Astrocyte of the spinal cord (primary cell): ENCODE measurements at regions not wholly inside any gene's neighbourhood (a gene's known extent, or its start where the extent isn't known, plus 50 kb on each side); places are given as distances from the start of the nearest gene placed in this dataset.

Source experiments
- DNase-seq: peaks from one replicate; pipeline ENCODE4 v3.0.0; 2011; ENCODE audit warnings: low read depth, low spot score
- H3K4me3 ChIP-seq: 2 replicates; pipeline ENCODE4 v1.5.1; 2011; ENCODE audit warnings: low read depth, mild to moderate bottlenecking, low read length, moderate library complexity
- in situ Hi-C: cut with HindIII; loops from 2 replicates; pipeline ENCODE4 v1.10.0; 2017; ENCODE audit warnings: low sequenced_read_pairs
- TF ChIP-seq, protein P1 (sequence below): IDR thresholded peaks from 2 replicates; pipeline ENCODE4 v1.5.1; 2012; ENCODE audit warnings: low read depth, mild to moderate bottlenecking, low read length, inconsistent platforms

DNA sequence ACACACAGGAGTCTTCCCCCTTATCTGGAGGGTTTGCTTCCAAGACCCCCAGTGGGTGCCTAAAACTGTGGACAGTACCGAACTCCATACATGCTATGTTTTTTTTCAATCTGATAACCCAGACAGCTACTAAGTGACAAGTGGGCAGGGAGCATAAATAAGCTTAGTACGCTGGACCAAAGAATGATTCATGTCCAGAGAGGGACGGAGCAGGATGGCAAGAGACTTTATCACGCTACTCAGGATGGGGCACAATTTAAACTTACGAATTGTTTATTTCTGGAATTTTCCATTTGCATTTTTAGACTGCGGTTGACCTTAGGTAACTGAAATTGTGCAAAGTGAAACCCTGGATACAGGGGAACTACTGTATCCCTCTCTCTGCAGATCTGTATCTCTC, 410.0 kb upstream of the MKI67 start:
- H3K4me3 ChIP-seq = no peak overlapping the region
- DNase-seq = no peak
- in situ Hi-C loops = no loop called here
- TF ChIP-seq, protein P1, sequence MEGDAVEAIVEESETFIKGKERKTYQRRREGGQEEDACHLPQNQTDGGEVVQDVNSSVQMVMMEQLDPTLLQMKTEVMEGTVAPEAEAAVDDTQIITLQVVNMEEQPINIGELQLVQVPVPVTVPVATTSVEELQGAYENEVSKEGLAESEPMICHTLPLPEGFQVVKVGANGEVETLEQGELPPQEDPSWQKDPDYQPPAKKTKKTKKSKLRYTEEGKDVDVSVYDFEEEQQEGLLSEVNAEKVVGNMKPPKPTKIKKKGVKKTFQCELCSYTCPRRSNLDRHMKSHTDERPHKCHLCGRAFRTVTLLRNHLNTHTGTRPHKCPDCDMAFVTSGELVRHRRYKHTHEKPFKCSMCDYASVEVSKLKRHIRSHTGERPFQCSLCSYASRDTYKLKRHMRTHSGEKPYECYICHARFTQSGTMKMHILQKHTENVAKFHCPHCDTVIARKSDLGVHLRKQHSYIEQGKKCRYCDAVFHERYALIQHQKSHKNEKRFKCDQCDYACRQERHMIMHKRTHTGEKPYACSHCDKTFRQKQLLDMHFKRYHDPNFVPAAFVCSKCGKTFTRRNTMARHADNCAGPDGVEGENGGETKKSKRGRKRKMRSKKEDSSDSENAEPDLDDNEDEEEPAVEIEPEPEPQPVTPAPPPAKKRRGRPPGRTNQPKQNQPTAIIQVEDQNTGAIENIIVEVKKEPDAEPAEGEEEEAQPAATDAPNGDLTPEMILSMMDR = no peak

DNA sequence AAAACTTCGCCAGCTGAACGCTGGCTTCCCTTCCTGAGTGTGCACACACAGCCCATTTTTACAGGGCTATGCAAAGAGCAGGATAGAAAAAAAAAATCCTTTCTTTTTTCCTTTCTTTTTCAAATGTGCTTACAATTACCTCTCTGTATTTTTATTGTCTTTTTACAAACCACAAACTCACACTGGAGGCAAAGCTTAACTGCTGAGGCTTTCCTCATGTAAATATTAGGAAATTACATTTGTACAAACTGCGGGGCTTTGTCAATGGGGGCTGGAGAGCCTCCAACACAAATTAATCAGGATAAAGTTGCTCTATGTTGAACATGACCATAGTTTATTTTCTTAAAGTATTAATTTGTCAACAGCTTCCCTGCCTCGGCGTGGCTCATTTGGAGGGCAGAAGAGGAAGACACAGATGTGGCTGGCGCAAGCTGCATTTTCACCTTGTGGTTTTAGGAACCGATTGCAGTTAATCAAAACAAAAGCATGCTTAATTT, 411.7 kb upstream of the MKI67 start:
- TF ChIP-seq, protein P1 = no peak
- H3K4me3 ChIP-seq = no peak overlapping the region
- in situ Hi-C loops = no loop called here
- no peak for DNase-seq

DNA sequence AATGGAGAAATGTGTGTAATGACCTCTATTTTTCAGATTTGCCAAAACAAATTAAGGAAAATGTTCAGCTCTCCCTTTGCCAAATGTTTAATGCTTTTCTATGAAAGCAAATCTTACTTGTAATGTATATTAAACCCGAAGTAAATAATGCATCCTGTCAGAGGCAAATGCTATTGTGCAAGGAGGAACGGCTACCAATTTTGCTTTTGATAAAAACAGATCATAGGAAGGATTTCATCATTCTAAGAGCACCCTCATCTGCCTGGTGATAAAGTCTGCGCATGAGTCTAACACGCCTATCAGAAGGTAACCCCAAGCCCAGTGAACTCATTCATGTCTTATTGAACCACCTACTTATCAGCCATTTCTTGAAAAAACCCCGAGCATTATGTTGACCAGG, 412.4 kb upstream of the MKI67 start:
- H3K4me3 ChIP-seq = no peak overlapping the region
- DNase-seq = no peak
- in situ Hi-C loops = no loop called here
- TF ChIP-seq, protein P1 = no peak

DNA sequence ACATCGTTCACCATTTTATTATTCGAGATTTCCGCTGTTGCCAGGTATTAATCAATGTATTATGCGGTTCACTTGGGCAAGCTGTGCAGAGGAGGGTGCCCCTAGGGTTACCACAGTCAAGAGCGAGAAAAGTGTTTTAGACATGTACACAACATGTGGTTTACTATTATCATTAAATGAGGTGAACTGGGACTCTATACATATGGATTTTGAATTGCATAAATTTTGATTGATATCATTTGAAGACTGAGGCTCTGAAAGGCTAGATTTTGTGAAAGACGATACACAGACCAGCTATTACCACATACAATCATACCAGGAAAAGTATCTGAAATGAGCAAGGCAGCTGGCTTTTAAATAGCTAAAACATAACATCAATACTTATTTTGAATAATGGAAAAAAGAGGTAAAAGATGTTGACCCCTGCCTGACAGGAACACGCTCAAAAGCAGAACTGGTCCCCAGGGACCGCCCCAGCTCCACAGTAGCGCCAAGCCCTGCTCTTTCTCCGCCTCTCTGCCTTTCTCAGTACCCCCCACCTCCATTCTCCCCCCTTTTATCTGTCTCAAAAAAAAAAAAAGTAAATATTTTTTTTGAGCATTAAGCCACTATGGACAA, 413.4 kb upstream of the MKI67 start:
- DNase-seq = no peak
- TF ChIP-seq, protein P1 = no peak
- in situ Hi-C loops = no loop called here
- no peak overlapping the region for H3K4me3 ChIP-seq

DNA sequence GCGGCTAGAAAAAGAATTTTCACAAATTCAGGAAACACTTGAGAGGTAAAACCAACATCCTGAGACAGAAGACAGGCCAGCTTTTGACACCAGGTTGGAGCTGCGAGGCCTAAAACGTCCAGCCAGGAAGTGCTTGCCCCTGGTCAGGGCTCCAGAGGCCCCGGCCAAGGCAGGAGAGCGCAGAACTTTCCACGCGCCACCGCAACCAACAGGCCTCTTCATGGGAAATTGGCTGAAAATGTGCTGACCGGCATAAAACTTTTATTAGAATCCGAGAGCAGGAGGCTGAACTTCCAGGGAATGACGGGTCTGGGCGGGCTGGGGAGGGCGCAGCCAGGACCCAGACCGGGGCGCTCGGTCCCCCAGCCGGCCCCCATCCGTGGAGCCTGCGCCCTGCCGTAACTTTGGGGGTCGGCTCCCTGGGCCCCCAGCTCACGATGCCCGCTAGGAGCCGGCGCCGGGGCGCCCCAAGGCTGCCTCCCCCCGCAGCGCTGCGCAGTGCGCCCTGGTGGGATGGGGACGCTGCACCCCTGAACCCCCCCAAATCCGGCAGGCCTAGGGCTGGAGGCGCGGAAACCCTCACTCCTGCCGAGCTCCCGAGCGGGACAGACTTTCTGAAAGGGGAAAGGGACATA, 414.0 kb upstream of the MKI67 start:
- TF ChIP-seq, protein P1 = no peak
- no peak for DNase-seq
- in situ Hi-C loops = no loop called here
- H3K4me3 ChIP-seq = no peak overlapping the region

DNA sequence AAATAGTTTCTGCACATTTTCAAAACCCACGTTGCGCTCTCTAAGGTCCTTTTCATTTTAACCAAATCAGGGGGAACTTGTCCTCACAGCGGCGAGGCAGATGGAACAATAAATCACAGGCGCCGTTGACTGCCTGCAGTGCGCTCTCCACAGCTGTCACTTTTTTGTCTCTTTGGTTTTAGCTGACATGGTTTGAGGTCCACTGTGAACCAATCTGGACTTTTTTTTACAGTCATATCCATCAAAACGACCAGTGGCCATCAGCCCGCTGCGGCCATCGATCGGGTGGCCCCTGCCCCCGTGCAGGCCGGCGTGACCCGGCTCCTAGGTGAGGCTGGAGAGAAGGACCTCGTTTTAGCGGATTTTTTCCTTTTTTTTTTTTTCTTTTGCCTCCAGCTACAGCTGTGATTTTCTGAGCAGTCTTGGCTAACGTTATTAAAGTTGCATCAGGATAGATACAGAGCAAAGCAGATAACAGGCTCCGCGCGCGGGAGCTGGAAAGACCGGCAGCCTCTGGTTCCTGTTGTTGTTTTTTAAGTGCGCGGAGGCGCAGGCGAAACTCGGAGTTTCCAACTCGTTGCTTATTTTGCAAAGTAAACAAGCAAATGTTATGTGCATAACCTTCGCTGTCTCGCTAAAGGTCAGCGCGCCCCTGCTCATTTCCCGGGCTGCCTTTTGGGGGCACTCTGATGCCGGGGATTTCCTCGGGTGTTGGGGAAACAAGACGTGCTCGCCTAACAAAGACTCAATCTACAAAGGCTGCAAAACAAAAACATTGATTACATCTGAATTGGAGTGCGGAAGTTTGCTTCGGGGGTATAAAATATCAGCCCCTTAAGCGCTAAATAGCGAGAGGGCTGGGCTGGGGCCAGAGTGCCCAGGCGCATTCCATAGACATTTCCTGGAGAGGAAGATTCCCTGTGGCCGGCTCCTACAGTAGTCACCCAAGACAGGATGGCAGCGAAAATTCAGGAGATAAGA, 414.8 kb upstream of the MKI67 start:
- H3K4me3 ChIP-seq = no peak overlapping the region
- in situ Hi-C loops = no loop called here
- TF ChIP-seq, protein P1 = no peak
- DNase-seq = no peak
